HUES64 (cell line): ENCODE measurements at regions not wholly inside any gene's neighbourhood (a gene's known extent, or its start where the extent isn't known, plus 50 kb on each side); places are given as distances from the start of the nearest gene placed in this dataset.
"Not testable (repeated sequence)": the region's sequence is repeated elsewhere in the genome, so short reads cannot be mapped to it uniquely, and the experiment has no call there.

Experiments
- H3K27ac ChIP-seq: 2 replicates; pipeline ENCODE4 v1.7.0; 2013; ENCODE audit warnings: low read depth, low read length, inconsistent platforms
- H3K27me3 ChIP-seq: 2 replicates; pipeline ENCODE4 v1.6.1; 2013; ENCODE audit warnings: mild to moderate bottlenecking, low read length; ENCODE audit not compliant: insufficient read depth
- H3K36me3 ChIP-seq: 2 replicates; pipeline ENCODE4 v1.6.1; 2013; ENCODE audit warnings: mild to moderate bottlenecking, low read length; ENCODE audit not compliant: insufficient read depth
- H3K4me1 ChIP-seq: 2 replicates; pipeline ENCODE4 v1.6.1; 2013; ENCODE audit warnings: mild to moderate bottlenecking, low read length, moderate library complexity; ENCODE audit not compliant: insufficient read depth
- H3K4me3 ChIP-seq: 2 replicates; pipeline ENCODE4 v1.5.1; 2013; ENCODE audit warnings: mild to moderate bottlenecking, low read length, moderate library complexity
- H3K9ac ChIP-seq: 2 replicates; pipeline ENCODE4 v1.6.1; 2013; ENCODE audit warnings: mild to moderate bottlenecking, low read depth, low read length
- H3K9me3 ChIP-seq: 2 replicates; pipeline ENCODE4 v1.6.1; 2013; ENCODE audit warnings: low read depth, low read length; ENCODE audit not compliant: insufficient read depth
- WGBS: fragments of 150-250, 120-280 bp; methylation state at CpG from one replicate; pipeline ENCODE4 v1.1.7; 2013; ENCODE audit warnings: missing lambda C conversion rate; 5-methylcytosine and 5-hydroxymethylcytosine counted together

GRCh38 chr9:41352390-41352789 is 163.3 kb upstream of the ZNG1F start:
- H3K9me3 ChIP-seq, H3K27me3 ChIP-seq, H3K4me3 ChIP-seq, H3K27ac ChIP-seq, H3K9ac ChIP-seq, H3K36me3 ChIP-seq, H3K4me1 ChIP-seq: not testable (repeated sequence)
- 92% methylated on average over 16 of the region's 20 CpGs for WGBS

- no CpG with 5 or more reads among the region's 3 CpGs for WGBS
- not testable (repeated sequence) for H3K27me3 ChIP-seq, H3K27ac ChIP-seq, H3K4me3 ChIP-seq, H3K4me1 ChIP-seq, H3K9me3 ChIP-seq, H3K9ac ChIP-seq, H3K36me3 ChIP-seq
Observed at GRCh38 chr9:41347893-41348292, 158.8 kb upstream of the ZNG1F start.

GRCh38 chr9:41332562-41332961 is 143.4 kb upstream of the ZNG1F start:
- H3K9me3 ChIP-seq, H3K27ac ChIP-seq, H3K36me3 ChIP-seq, H3K9ac ChIP-seq, H3K4me3 ChIP-seq, H3K27me3 ChIP-seq, H3K4me1 ChIP-seq: not testable (repeated sequence)
- WGBS, result 60% methylated on average over 1 of the region's 5 CpGs

GRCh38 chr9:41321277-41321676 is 132.2 kb upstream of the ZNG1F start:
- H3K9ac ChIP-seq, H3K4me1 ChIP-seq, H3K4me3 ChIP-seq, H3K27ac ChIP-seq, H3K9me3 ChIP-seq, H3K27me3 ChIP-seq, H3K36me3 ChIP-seq: not testable (repeated sequence)
- WGBS, result 95% methylated on average over 2 of the region's 2 CpGs

- 64% methylated on average over 5 of the region's 6 CpGs for WGBS
Observed at GRCh38 chr9:41308953-41309352, 119.8 kb upstream of the ZNG1F start.

GRCh38 chr9:41285744-41286143 is 96.6 kb upstream of the ZNG1F start:
- 97% methylated on average over 13 of the region's 16 CpGs for WGBS
- not testable (repeated sequence) for H3K36me3 ChIP-seq, H3K4me1 ChIP-seq, H3K27ac ChIP-seq, H3K4me3 ChIP-seq, H3K9ac ChIP-seq, H3K27me3 ChIP-seq, H3K9me3 ChIP-seq

More at GRCh38 chr9:41308953-41309352, 119.8 kb upstream of the ZNG1F start:
- H3K4me1 ChIP-seq, H3K27ac ChIP-seq, H3K4me3 ChIP-seq, H3K36me3 ChIP-seq, H3K9ac ChIP-seq, H3K27me3 ChIP-seq, H3K9me3 ChIP-seq: not testable (repeated sequence)

GRCh38 chr9:41280299-41281238 is 91.5 kb upstream of the ZNG1F start:
- H3K4me3 ChIP-seq, H3K9me3 ChIP-seq, H3K36me3 ChIP-seq, H3K4me1 ChIP-seq, H3K27ac ChIP-seq, H3K9ac ChIP-seq: not testable (repeated sequence)
- H3K27me3 ChIP-seq, result peaks cover 12% of the 10 kb centered on the region
- WGBS, result 76% methylated on average over 18 of the region's 31 CpGs

GRCh38 chr9:41279437-41279836 is 90.3 kb upstream of the ZNG1F start:
- not testable (repeated sequence) for H3K9me3 ChIP-seq, H3K27ac ChIP-seq, H3K4me1 ChIP-seq, H3K36me3 ChIP-seq, H3K9ac ChIP-seq, H3K4me3 ChIP-seq
- H3K27me3 ChIP-seq, result peaks cover 18% of the 10 kb centered on the region
- WGBS, result 93% methylated on average over 7 of the region's 13 CpGs

GRCh38 chr9:41279033-41279432 is 89.9 kb upstream of the ZNG1F start:
- not testable (repeated sequence) for H3K9me3 ChIP-seq, H3K27ac ChIP-seq, H3K4me1 ChIP-seq, H3K36me3 ChIP-seq, H3K4me3 ChIP-seq, H3K9ac ChIP-seq
- WGBS, result 90% methylated on average over 4 of the region's 6 CpGs
- peaks cover 18% of the 10 kb centered on the region for H3K27me3 ChIP-seq

- not testable (repeated sequence) for H3K36me3 ChIP-seq, H3K27ac ChIP-seq, H3K4me1 ChIP-seq, H3K9me3 ChIP-seq, H3K9ac ChIP-seq
- Histone ChIP-seq H3K27me3 (peaks cover 54% of the 10 kb centered on the region), H3K4me3 (peak overlapping the region; percentile 47)
- 8% methylated on average over 51 of the region's 59 CpGs for WGBS
Observed at GRCh38 chr9:41273549-41274267, 84.6 kb upstream of the ZNG1F start.

GRCh38 chr9:41272879-41273548 is 83.9 kb upstream of the ZNG1F start:
- not testable (repeated sequence) for H3K36me3 ChIP-seq, H3K4me1 ChIP-seq, H3K27ac ChIP-seq, H3K9ac ChIP-seq, H3K9me3 ChIP-seq
- H3K27me3 ChIP-seq, result peaks cover 54% of the 10 kb centered on the region
- WGBS, result 13% methylated on average over 30 of the region's 49 CpGs
- H3K4me3 ChIP-seq, result peak overlapping the region; percentile 33; the same call in 1 of the 2 replicates
